PC-9 (cell line): ENCODE measurements at regions not wholly inside any gene's neighbourhood (a gene's known extent, or its start where the extent isn't known, plus 50 kb on each side); places are given as distances from the start of the nearest gene placed in this dataset.

Experiments
- EZH2 ChIP-seq: fragments of 200-600 bp; sonication (generic); IDR thresholded peaks from 2 replicates; pipeline ENCODE4 v1.8.0; 2017; ENCODE audit warnings: antibody characterized with exemption, low read depth
- TF ChIP-seq, protein P1 (sequence below): fragments of 200-600 bp; sonication (generic); conservative IDR thresholded peaks from 2 replicates; pipeline ENCODE4 v1.6.1; 2017; ENCODE audit warnings: mixed run types, antibody characterized with exemption, mild to moderate bottlenecking, moderate library complexity

DNA sequence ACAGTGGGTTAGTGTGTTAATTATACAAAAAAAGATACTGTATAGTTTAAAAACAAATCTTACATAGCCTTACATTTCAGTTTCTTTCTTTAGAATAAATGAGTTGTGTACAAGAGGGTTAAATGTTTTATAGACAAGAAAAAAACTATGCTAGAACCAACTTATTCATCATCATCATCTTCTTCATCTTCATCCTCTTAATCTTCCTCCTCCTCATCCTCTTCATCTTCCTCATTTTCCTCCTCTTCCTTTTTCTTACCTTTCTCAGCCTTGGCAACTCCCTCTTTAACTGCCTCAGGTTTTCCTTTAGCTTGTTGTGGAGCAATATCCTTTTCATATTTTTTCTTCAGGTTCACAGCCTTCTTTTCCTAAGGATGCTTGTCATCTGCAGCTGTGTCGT, 53.7 kb downstream of the RPS12 start:
- TF ChIP-seq, protein P1, sequence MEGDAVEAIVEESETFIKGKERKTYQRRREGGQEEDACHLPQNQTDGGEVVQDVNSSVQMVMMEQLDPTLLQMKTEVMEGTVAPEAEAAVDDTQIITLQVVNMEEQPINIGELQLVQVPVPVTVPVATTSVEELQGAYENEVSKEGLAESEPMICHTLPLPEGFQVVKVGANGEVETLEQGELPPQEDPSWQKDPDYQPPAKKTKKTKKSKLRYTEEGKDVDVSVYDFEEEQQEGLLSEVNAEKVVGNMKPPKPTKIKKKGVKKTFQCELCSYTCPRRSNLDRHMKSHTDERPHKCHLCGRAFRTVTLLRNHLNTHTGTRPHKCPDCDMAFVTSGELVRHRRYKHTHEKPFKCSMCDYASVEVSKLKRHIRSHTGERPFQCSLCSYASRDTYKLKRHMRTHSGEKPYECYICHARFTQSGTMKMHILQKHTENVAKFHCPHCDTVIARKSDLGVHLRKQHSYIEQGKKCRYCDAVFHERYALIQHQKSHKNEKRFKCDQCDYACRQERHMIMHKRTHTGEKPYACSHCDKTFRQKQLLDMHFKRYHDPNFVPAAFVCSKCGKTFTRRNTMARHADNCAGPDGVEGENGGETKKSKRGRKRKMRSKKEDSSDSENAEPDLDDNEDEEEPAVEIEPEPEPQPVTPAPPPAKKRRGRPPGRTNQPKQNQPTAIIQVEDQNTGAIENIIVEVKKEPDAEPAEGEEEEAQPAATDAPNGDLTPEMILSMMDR = no peak
- TF ChIP-seq EZH2 = no peak
